Prostate gland (tissue), 2 donors: ENCODE measurements at regions not wholly inside any gene's neighbourhood (a gene's known extent, or its start where the extent isn't known, plus 50 kb on each side); places are given as distances from the start of the nearest gene placed in this dataset.

ENCODE experiments used
- DNase-seq: peaks from one replicate; pipeline ENCODE4 v3.0.0-alpha.2; 2019; ENCODE audit warnings: low spot score
- H3K27ac ChIP-seq, 2 donors: fragments of 200-600 bp; sonication (generic); 2 replicates each; pipeline ENCODE4 v1.5.1; 2017 to 2019
- H3K27me3 ChIP-seq: fragments of 200-600 bp; sonication (generic); replicated peaks from 2 replicates; pipeline ENCODE4 v1.5.1; 2019; ENCODE audit not compliant: insufficient read depth
- H3K36me3 ChIP-seq, 2 donors: fragments of 200-600 bp; sonication (generic); 1 replicate in 1 of 2; 2 replicates in 1 of 2; pipeline versions ENCODE4 v1.5.1 to v1.8.1; 2017 to 2019
- H3K4me1 ChIP-seq: fragments of 200-600 bp; sonication (generic); replicated peaks from 2 replicates; pipeline ENCODE4 v1.5.1; 2019
- H3K4me3 ChIP-seq, 2 donors: fragments of 200-600 bp; sonication (generic); 2 replicates each; pipeline ENCODE4 v1.5.1; 2017 to 2019
- H3K9me3 ChIP-seq: fragments of 200-600 bp; sonication (generic); 2 replicates; pipeline ENCODE4 v1.5.1; 2017
- POLR2A ChIP-seq: fragments of 450-650 bp; IDR thresholded peaks from one replicate; pipeline ENCODE4 v1.6.1; 2016; ENCODE audit warnings: antibody characterized with exemption, mild to moderate bottlenecking
- POLR2AphosphoS5 ChIP-seq: sonication (generic); formaldehyde crosslinking; IDR thresholded peaks from one replicate; pipeline ENCODE4 v1.6.1; 2017; ENCODE audit warnings: antibody characterized with exemption
- WGBS: methylation state at CpG from one replicate; pipeline ENCODE4 v1.1.5; 2018; 5-methylcytosine and 5-hydroxymethylcytosine counted together
- intact Hi-C: fragments of 100-400 bp; cut with DNase I; formaldehyde crosslinking; loops from one replicate; pipeline ENCODE4 v1.14.2; 2022
- TF ChIP-seq, protein P1 (sequence below), 4 experiments: fragments of 200-600 bp in 2 of 4; fragments of 450-650 bp in 2 of 4; sonication (generic) in 2 of 4; IDR thresholded peaks; 1 replicate in 3 of 4; 2 replicates in 1 of 4; pipeline ENCODE4 v1.5.1; 2016 to 2019; ENCODE audit warnings: antibody characterized with exemption in 4 of 4, mild to moderate bottlenecking in 2 of 4, moderate library complexity in 2 of 4

DNA sequence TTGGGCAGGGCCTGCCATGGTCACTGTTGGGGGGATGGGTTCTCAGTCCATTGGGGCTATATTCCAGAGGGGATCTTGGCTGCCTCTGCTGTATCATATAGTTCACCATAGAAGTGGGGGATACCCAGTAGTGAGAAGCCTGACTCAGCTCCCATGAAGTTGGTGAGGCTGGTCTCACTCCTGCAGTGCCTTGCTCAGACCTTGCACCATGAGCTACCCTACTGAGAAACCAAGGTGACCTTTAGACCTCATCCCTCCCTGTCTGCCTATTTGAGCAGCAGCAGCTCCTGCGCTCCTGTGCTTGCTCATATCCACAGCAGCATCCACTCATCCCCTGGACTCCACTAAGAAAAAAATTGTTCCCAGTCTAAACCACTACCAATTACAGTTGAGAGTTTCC lies 56.0 kb upstream of the HEY2 start:
- intact Hi-C loops, result no loop called here
- H3K4me3 ChIP-seq, result no peak overlapping the region
- DNase-seq, result no peak
- no peaks in the 10 kb centered on the region for H3K36me3 ChIP-seq
- H3K27ac ChIP-seq, result no peak overlapping the region
- no peaks in the 10 kb centered on the region for H3K27me3 ChIP-seq
- WGBS, result 59% methylated on average over 1 of the region's 1 CpG
- no peaks in the 10 kb centered on the region for H3K4me1 ChIP-seq
- no peaks in the 10 kb centered on the region for H3K9me3 ChIP-seq
- TF ChIP-seq POLR2A (no peak), POLR2AphosphoS5 (no peak)
- TF ChIP-seq, protein P1, sequence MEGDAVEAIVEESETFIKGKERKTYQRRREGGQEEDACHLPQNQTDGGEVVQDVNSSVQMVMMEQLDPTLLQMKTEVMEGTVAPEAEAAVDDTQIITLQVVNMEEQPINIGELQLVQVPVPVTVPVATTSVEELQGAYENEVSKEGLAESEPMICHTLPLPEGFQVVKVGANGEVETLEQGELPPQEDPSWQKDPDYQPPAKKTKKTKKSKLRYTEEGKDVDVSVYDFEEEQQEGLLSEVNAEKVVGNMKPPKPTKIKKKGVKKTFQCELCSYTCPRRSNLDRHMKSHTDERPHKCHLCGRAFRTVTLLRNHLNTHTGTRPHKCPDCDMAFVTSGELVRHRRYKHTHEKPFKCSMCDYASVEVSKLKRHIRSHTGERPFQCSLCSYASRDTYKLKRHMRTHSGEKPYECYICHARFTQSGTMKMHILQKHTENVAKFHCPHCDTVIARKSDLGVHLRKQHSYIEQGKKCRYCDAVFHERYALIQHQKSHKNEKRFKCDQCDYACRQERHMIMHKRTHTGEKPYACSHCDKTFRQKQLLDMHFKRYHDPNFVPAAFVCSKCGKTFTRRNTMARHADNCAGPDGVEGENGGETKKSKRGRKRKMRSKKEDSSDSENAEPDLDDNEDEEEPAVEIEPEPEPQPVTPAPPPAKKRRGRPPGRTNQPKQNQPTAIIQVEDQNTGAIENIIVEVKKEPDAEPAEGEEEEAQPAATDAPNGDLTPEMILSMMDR (IDR thresholded peaks at IDR 0.05), result no peak

DNA sequence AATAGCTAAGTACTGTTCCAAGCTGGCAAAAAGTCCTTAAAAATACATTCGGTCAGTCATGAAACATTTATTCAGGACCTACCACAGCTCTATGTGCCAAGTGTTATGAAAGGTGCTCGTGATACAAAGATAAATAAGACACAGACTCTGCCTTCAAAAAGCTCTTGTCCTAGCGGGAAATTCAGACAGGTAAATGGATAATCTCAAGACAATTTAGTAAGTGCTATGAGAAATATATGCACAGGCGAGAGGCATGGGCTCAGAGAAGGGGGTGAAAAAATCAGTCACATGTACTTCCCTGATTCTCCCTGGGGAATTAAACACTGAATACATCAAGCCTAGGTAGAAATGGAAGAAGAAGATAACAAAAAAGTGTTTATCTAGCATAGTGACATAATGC lies 49.8 kb upstream of the HEY2 start:
- Histone ChIP-seq H3K27me3 (no peaks in the 10 kb centered on the region), H3K27ac (no peak overlapping the region), H3K4me1 (no peaks in the 10 kb centered on the region), H3K36me3 (no peaks in the 10 kb centered on the region), H3K4me3 (no peak overlapping the region), H3K9me3 (no peaks in the 10 kb centered on the region)
- WGBS, result 61% methylated on average over 4 of the region's 4 CpGs
- intact Hi-C loops, result no loop called here
- DNase-seq, result no peak
- TF ChIP-seq POLR2A, result no peak
- TF ChIP-seq, protein P1 (IDR thresholded peaks at IDR 0.05), result no peak
- TF ChIP-seq POLR2AphosphoS5, result no peak
